Activated CD8-positive, alpha-beta memory T cell treated with anti-CD3 and anti-CD28 coated beads, Interleukin-2, amount 10 ng/mL, durations not matched to agents 7 days and 5 days (primary cell): ENCODE measurements at regions not wholly inside any gene's neighbourhood (a gene's known extent, or its start where the extent isn't known, plus 50 kb on each side); places are given as distances from the start of the nearest gene placed in this dataset.
"Not testable (repeated sequence)": the region's sequence is repeated elsewhere in the genome, so short reads cannot be mapped to it uniquely, and the experiment has no call there.

Experiments
- ATAC-seq: fragments of 150-1000 bp; cut with Tn5 transposase; one replicate; pipeline ENCODE4 v1.10.0; 2021; ENCODE audit warnings: moderate library complexity
- CTCF ChIA-PET: fragments of 350-600 bp; sonication (Branson Sonifier 250); formaldehyde crosslinking; loops from one replicate; lab custom pipeline; 2021; ENCODE audit warnings: antibody characterized with exemption; lab: Charles Lee
- DNase-seq: peaks from one replicate; pipeline ENCODE4 v3.0.0-alpha.2; 2020
- H3K27ac Mint-ChIP-seq: one replicate; pipeline ENCODE4 v1.8.0; 2021; ENCODE audit warnings: mild to moderate bottlenecking, mixed read lengths
- H3K27me3 Mint-ChIP-seq: one replicate; pipeline ENCODE4 v1.8.0; 2021; ENCODE audit warnings: mixed read lengths
- H3K36me3 Mint-ChIP-seq: one replicate; pipeline ENCODE4 v1.8.0; 2021; ENCODE audit warnings: mild to moderate bottlenecking, mixed read lengths
- H3K4me1 Mint-ChIP-seq: one replicate; pipeline ENCODE4 v1.8.0; 2021; ENCODE audit warnings: mixed read lengths
- H3K4me3 Mint-ChIP-seq: one replicate; pipeline ENCODE4 v1.8.0; 2021; ENCODE audit warnings: mild to moderate bottlenecking, moderate library complexity, mixed read lengths
- H3K9me3 Mint-ChIP-seq: one replicate; pipeline ENCODE4 v1.8.0; 2022; ENCODE audit warnings: low read depth, mixed read lengths

- Mint-ChIP-seq H3K27me3 (no peaks in the 10 kb centered on the region), H3K27ac (no peak overlapping the region), H3K9me3 (peaks cover 6% of the 10 kb centered on the region), H3K4me1 (no peaks in the 10 kb centered on the region), H3K4me3 (no peak overlapping the region), H3K36me3 (no peaks in the 10 kb centered on the region)
- no peak for ATAC-seq
- CTCF ChIA-PET = no interaction called here
- DNase-seq = no peak
Measured at GRCh38 chr4:137946453-137947174, 295.5 kb downstream of the SLC7A11 start.

DNA sequence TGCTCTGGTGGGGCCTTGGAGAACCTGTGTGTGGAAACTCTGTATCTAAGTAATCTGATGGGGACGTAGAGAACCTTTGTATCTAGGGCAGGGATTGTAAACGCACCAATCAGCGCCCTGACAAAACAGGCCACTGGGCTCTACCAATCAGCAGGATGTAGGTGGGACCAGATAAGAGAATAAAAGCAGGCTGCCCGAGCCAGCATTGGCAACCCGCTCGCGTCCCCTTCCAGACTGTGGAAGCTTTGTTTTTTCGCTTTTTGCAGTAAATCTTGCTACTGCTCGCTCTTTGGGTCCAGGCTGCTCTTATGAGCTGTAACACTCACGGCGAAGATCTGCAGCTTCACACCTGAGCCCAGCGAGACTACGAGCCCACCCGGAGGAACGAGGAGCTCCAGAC is 299.3 kb downstream of the SLC7A11 start:
- H3K4me3 Mint-ChIP-seq, H3K36me3 Mint-ChIP-seq, H3K27me3 Mint-ChIP-seq, H3K9me3 Mint-ChIP-seq, H3K4me1 Mint-ChIP-seq, H3K27ac Mint-ChIP-seq, DNase-seq, ATAC-seq, CTCF ChIA-PET: not testable (repeated sequence)

DNA sequence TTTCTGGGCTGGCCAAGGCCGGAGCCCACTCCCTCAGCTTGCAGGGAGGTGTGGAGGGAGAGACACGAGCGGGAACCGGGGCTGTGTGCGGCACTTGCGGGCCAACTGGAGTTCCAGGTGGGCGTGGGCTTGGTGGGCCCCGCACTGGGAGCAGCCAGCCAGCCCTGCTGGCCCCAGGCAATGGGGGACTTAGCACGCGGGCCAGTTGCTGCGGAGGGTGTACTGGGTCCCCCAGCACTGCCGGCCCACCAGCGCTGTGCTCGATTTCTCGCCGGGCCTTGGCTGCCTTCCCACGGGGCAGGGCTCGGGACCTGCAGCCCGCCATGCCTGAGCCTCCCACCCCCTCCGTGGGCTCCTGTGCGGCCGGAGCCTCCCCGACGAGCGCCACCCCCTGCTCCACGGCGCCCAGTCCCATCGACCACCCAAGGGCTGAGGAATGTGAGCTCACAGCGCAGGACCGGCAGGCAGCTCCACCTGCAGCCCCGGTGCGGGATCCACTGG is 300.1 kb downstream of the SLC7A11 start:
- H3K27me3 Mint-ChIP-seq, H3K4me1 Mint-ChIP-seq, CTCF ChIA-PET, H3K27ac Mint-ChIP-seq, H3K36me3 Mint-ChIP-seq, H3K4me3 Mint-ChIP-seq, ATAC-seq, H3K9me3 Mint-ChIP-seq, DNase-seq: not testable (repeated sequence)

DNA sequence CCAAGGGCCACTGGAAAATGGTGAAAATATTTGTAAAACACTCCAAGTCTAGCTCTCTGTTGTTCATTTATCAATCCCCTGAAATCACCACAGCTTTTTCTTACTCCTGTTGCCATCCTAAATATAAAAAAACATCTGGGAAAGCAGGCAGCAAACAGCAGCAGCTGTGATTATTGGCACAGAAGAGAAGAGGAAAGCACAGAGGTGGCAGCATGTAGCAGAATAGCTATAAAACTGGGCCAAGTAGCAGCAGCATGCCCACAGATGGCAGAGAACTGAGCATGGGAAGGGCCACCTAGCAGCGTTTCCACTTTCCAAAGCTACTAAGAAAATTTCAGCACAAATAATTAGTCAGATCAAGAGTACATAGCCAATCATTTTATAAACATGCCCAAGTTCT is 307.2 kb downstream of the SLC7A11 start:
- Mint-ChIP-seq H3K27me3 (no peaks in the 10 kb centered on the region), H3K27ac (no peak overlapping the region), H3K36me3 (no peaks in the 10 kb centered on the region), H3K4me1 (no peaks in the 10 kb centered on the region), H3K4me3 (no peak overlapping the region), H3K9me3 (no peaks in the 10 kb centered on the region)
- DNase-seq = no peak
- no peak for ATAC-seq
- CTCF ChIA-PET = no interaction called here

- Mint-ChIP-seq H3K4me3 (no peak overlapping the region), H3K36me3 (no peaks in the 10 kb centered on the region), H3K4me1 (no peaks in the 10 kb centered on the region), H3K27me3 (no peaks in the 10 kb centered on the region), H3K27ac (no peak overlapping the region), H3K9me3 (no peaks in the 10 kb centered on the region)
- DNase-seq = no peak
- CTCF ChIA-PET = no interaction called here
- ATAC-seq = no peak
Measured at GRCh38 chr4:137934046-137934445, 308.1 kb downstream of the SLC7A11 start.

GRCh38 chr4:137927972-137928371 is 314.2 kb downstream of the SLC7A11 start:
- CTCF ChIA-PET = no interaction called here
- Mint-ChIP-seq H3K27ac (no peak overlapping the region), H3K9me3 (no peaks in the 10 kb centered on the region)

DNA sequence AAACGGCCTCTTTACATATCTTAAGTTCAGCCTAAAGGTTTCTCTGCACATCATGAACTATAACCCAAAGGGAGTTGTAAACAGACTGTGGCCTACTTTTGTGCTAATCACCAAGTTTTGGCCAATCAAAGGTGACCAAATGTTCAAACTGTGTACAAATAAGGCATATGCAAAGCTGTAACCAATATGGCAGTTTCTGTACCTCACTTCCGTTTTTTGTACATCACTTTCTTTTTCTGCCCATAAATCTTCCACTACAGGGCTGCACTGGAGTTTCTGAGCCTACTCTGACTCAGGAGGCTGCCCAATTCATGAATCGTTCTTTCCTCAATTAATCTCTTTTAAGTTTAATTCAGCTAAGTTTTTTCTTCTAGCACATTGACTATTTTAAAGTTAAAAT is 318.7 kb downstream of the SLC7A11 start:
- Mint-ChIP-seq H3K27me3 (no peaks in the 10 kb centered on the region), H3K4me1 (no peaks in the 10 kb centered on the region), H3K4me3 (no peak overlapping the region), H3K9me3 (peaks cover 10% of the 10 kb centered on the region), H3K36me3 (no peaks in the 10 kb centered on the region), H3K27ac (no peak overlapping the region)
- CTCF ChIA-PET = no interaction called here
- DNase-seq (no peak), ATAC-seq (no peak)

More at GRCh38 chr4:137927972-137928371, 314.2 kb downstream of the SLC7A11 start:
- DNase-seq (no peak), ATAC-seq (no peak)
- H3K36me3 Mint-ChIP-seq = no peaks in the 10 kb centered on the region
- H3K27me3 Mint-ChIP-seq = no peaks in the 10 kb centered on the region
- no peaks in the 10 kb centered on the region for H3K4me1 Mint-ChIP-seq
- no peak overlapping the region for H3K4me3 Mint-ChIP-seq

DNA sequence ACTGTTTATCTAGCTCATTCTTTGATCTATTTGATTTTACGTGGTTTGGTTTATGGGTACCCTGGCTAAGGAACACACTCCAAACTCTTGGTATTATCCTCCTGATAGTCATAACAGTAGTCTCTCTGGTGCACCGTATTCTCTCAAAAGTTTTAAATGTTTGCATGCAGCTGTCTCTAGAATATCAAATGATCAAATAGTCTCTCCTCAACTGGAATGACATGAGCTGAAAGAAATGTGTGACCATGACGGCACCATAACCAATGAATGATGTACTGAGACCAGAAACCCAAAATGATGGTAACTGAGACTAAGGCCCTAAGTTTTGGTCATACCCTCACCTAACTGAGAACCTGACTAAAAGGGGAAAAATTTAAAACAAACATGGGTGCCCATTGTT is 319.4 kb downstream of the SLC7A11 start:
- DNase-seq (no peak), ATAC-seq (no peak)
- H3K9me3 Mint-ChIP-seq = peaks cover 10% of the 10 kb centered on the region
- H3K27me3 Mint-ChIP-seq = no peaks in the 10 kb centered on the region
- no peak overlapping the region for H3K27ac Mint-ChIP-seq
- no peaks in the 10 kb centered on the region for H3K36me3 Mint-ChIP-seq
- CTCF ChIA-PET = no interaction called here
- H3K4me1 Mint-ChIP-seq = no peaks in the 10 kb centered on the region
- H3K4me3 Mint-ChIP-seq = no peak overlapping the region

DNA sequence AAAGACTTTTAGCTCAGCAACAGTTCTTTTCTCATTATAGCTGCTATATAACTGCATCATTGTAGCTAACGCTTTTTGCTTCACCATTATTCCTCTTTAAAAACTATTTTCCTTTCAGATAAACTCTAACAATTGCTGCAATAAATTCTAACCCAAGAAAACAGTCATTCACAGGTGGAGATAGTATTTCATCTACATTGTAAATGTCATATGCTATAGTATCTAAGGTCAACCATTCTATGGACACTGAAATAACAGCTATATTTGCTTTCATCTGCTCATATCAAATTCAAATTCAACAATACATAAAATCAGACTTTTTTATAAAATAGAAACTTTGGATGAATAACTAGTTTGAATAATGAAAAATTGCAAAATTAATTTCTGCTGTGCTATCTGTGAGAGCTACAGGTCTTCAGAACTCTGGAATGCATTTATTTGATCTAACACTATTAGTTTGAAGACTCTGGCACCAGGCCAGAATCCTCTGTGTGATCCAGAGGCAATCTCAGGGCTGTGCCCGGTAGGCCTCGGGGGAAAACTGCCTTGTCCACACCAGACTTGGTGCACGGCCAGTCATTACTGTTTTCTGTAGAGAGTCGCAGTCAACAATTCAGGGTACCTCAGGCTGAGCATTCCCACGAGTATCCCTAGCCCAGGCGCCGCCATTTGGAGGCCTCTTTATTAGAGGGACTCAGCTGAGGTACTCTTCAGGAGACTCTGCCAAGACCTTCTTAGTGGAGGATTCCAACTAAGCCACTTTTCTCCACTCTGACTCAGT is 332.4 kb downstream of the SLC7A11 start:
- no peak for DNase-seq
- no peaks in the 10 kb centered on the region for H3K4me1 Mint-ChIP-seq
- H3K27ac Mint-ChIP-seq = no peak overlapping the region
- H3K9me3 Mint-ChIP-seq = peaks cover 2% of the 10 kb centered on the region
- H3K36me3 Mint-ChIP-seq = no peaks in the 10 kb centered on the region
- no peak overlapping the region for H3K4me3 Mint-ChIP-seq
- CTCF ChIA-PET = no interaction called here
- ATAC-seq = no peak
- H3K27me3 Mint-ChIP-seq = no peaks in the 10 kb centered on the region

DNA sequence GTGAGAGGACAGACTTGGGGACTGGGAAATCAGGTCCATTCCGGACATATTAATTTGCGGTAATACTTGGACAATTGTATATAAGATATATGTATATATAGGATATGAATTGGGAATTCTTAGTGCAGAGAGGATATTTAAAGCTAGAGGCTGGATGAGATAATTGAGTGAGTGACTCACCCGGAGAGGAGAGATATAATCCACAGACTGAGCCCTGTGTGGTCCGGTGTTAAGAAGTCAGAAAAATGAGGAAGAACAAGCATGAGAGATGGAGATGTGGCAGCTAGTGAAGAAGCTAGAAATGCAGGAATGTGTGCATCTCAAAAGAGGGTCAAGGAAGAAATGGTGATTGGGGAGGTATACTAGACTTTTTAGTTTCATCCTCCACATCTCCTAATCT is 336.2 kb downstream of the SLC7A11 start:
- H3K27ac Mint-ChIP-seq = no peak overlapping the region
- no peak for DNase-seq
- CTCF ChIA-PET = no interaction called here
- no peaks in the 10 kb centered on the region for H3K4me1 Mint-ChIP-seq
- peaks cover 2% of the 10 kb centered on the region for H3K9me3 Mint-ChIP-seq
- no peaks in the 10 kb centered on the region for H3K36me3 Mint-ChIP-seq
- ATAC-seq = no peak
- no peak overlapping the region for H3K4me3 Mint-ChIP-seq
- H3K27me3 Mint-ChIP-seq = no peaks in the 10 kb centered on the region

DNA sequence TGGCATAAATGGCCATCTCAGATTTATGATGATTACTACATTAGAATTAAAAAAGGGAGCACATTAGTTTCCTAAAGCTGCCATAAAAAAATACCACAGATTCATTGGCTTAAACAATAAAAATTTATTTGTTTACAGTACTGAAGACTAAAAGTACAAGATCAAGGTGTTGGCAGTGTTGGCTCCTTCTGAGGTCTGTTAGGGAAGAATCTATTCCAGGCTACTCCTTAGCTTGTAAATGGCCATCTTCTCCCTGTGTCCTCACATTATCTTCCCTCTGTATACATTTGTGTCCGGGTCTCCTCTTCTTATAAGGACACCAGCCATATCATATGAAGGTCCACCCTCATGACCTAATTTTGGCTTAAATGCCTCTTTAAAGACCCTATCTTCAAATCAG is 341.0 kb downstream of the SLC7A11 start:
- H3K27me3 Mint-ChIP-seq = no peaks in the 10 kb centered on the region
- CTCF ChIA-PET = no interaction called here
- no peak overlapping the region for H3K27ac Mint-ChIP-seq
- ATAC-seq (no peak), DNase-seq (no peak)
- no peaks in the 10 kb centered on the region for H3K4me1 Mint-ChIP-seq
- H3K36me3 Mint-ChIP-seq = no peaks in the 10 kb centered on the region
- peaks cover 2% of the 10 kb centered on the region for H3K9me3 Mint-ChIP-seq
- H3K4me3 Mint-ChIP-seq = no peak overlapping the region

DNA sequence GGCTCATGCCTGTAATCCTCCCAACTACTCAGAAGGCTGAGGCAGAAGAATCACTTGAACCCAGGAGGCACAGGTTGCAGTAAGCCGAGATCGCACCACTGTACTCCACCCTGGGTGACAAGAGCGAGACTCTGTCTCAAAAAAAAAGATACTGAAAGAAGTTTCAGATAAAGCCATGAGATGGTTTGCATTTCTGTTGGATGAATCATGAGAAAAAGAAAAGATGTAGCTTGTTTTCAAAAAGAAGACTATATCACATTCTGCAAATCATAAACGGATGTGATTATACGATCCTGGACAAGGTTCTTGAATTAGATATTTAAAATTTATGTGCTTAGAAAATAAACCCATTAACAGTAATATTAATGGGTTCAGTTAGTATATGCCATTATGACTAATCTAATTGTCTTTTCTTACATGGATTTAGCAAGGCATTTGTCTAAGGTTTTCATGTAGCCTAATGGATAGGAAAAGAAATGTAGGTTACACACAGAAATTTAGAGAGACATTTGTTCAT is 345.9 kb downstream of the SLC7A11 start:
- no peak overlapping the region for H3K27ac Mint-ChIP-seq
- H3K4me1 Mint-ChIP-seq = no peaks in the 10 kb centered on the region
- H3K36me3 Mint-ChIP-seq = no peaks in the 10 kb centered on the region
- DNase-seq (no peak), ATAC-seq (no peak)
- H3K9me3 Mint-ChIP-seq = peaks cover 5% of the 10 kb centered on the region
- no peaks in the 10 kb centered on the region for H3K27me3 Mint-ChIP-seq
- CTCF ChIA-PET = no interaction called here
- no peak overlapping the region for H3K4me3 Mint-ChIP-seq

DNA sequence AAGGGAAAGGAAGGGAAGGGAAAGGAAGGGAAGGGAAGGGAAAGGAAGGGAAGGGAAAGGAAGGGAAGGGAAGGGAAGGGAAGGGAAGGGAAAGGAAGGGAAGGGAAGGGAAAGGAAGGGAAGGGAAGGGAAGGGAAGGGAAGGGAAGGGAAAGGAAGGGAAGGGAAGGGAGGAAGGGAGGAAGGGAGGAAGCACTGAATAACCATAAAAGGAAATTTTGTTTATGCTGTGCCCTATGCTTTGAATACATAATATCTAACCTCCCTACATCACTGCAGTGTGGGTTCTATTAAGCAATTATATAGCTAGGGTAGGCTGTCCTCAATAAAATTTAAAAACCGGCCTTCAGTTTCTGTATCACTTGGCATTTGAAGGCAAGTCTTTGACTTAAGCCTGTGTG is 346.6 kb downstream of the SLC7A11 start:
- CTCF ChIA-PET, H3K36me3 Mint-ChIP-seq, H3K9me3 Mint-ChIP-seq, H3K27me3 Mint-ChIP-seq, H3K27ac Mint-ChIP-seq, H3K4me1 Mint-ChIP-seq, ATAC-seq, H3K4me3 Mint-ChIP-seq, DNase-seq: not testable (repeated sequence)

- H3K4me1 Mint-ChIP-seq = no peaks in the 10 kb centered on the region
- no peak for ATAC-seq
- H3K4me3 Mint-ChIP-seq = no peak overlapping the region
- H3K27ac Mint-ChIP-seq = no peak overlapping the region
- peaks cover 8% of the 10 kb centered on the region for H3K9me3 Mint-ChIP-seq
- H3K36me3 Mint-ChIP-seq = no peaks in the 10 kb centered on the region
- H3K27me3 Mint-ChIP-seq = no peaks in the 10 kb centered on the region
- CTCF ChIA-PET = no interaction called here
- DNase-seq = no peak
Measured at GRCh38 chr4:137892134-137892533, 350.0 kb downstream of the SLC7A11 start.
